Fibroblast of skin of left biceps (primary cell): ENCODE measurements at regions not wholly inside any gene's neighbourhood (a gene's known extent, or its start where the extent isn't known, plus 50 kb on each side); places are given as distances from the start of the nearest gene placed in this dataset.

Source experiments
- DNase-seq, 2 experiments: peaks; one replicate each; pipeline ENCODE4 v3.0.0-alpha.2; 2013; ENCODE audit warnings: low read depth in 2 of 2

- DNase-seq, result peak; percentile 77 to 80
These were observed 143.4 kb downstream of the C11orf91 start for GRCh38 chr11:33557201-33557600.

- no peak for DNase-seq
These were observed 146.4 kb downstream of the C11orf91 start for GRCh38 chr11:33554219-33554618.

- DNase-seq, result no peak
These were observed 147.1 kb downstream of the C11orf91 start for GRCh38 chr11:33553486-33553885.

- DNase-seq, result no peak
These were observed 147.9 kb downstream of the C11orf91 start for GRCh38 chr11:33552756-33553155.

GRCh38 chr11:33551051-33551450 is 149.6 kb downstream of the C11orf91 start:
- no peak for DNase-seq

- DNase-seq, result no peak
These were observed 151.1 kb downstream of the C11orf91 start for GRCh38 chr11:33549483-33549882.

GRCh38 chr11:33545931-33546330 is 154.7 kb downstream of the C11orf91 start:
- DNase-seq, result peak in 1 of 2 experiments; percentile 50

GRCh38 chr11:33544593-33545373 is 155.8 kb downstream of the C11orf91 start:
- no peak for DNase-seq

- DNase-seq, result no peak
These were observed 156.8 kb downstream of the C11orf91 start for GRCh38 chr11:33543823-33544222.

- no peak for DNase-seq
These were observed 157.7 kb downstream of the C11orf91 start for GRCh38 chr11:33542921-33543320.

- DNase-seq, result no peak
These were observed 159.4 kb downstream of the C11orf91 start for GRCh38 chr11:33540946-33541915.

GRCh38 chr11:33540427-33540826 is 160.2 kb downstream of the C11orf91 start:
- DNase-seq, result no peak

GRCh38 chr11:33539751-33540150 is 160.9 kb downstream of the C11orf91 start:
- no peak for DNase-seq

- DNase-seq, result no peak
These were observed 161.9 kb downstream of the C11orf91 start for GRCh38 chr11:33538726-33539125.

- DNase-seq, result no peak
These were observed 164.4 kb downstream of the C11orf91 start for GRCh38 chr11:33536178-33536577.

GRCh38 chr11:33534575-33534974 is 166.1 kb downstream of the C11orf91 start:
- no peak for DNase-seq

GRCh38 chr11:33533386-33534052 is 167.1 kb downstream of the C11orf91 start:
- no peak for DNase-seq

- DNase-seq, result no peak
These were observed 167.8 kb downstream of the C11orf91 start for GRCh38 chr11:33532720-33533385.

GRCh38 chr11:33532257-33532656 is 168.4 kb downstream of the C11orf91 start:
- no peak for DNase-seq

- peak; percentile 68 to 72 for DNase-seq
These were observed 168.9 kb downstream of the C11orf91 start for GRCh38 chr11:33531743-33532181.

- DNase-seq, result peak in 1 of 2 experiments; percentile 48
These were observed 169.8 kb downstream of the C11orf91 start for GRCh38 chr11:33530815-33531214.
